DMS 273 (cell line): ENCODE measurements at regions not wholly inside any gene's neighbourhood (a gene's known extent, or its start where the extent isn't known, plus 50 kb on each side); places are given as distances from the start of the nearest gene placed in this dataset.
"Not testable (repeated sequence)": the region's sequence is repeated elsewhere in the genome, so short reads cannot be mapped to it uniquely, and the experiment has no call there.

Experiments used
- DNase-seq: peaks from one replicate; lab custom pipeline; 2025; ENCODE audit not compliant: unreplicated experiment; lab: John Stamatoyannopoulos, UW

GRCh38 chr6:48630511-48630910 is 519.5 kb upstream of the PTCHD4 start:
- no peak for DNase-seq

DNA sequence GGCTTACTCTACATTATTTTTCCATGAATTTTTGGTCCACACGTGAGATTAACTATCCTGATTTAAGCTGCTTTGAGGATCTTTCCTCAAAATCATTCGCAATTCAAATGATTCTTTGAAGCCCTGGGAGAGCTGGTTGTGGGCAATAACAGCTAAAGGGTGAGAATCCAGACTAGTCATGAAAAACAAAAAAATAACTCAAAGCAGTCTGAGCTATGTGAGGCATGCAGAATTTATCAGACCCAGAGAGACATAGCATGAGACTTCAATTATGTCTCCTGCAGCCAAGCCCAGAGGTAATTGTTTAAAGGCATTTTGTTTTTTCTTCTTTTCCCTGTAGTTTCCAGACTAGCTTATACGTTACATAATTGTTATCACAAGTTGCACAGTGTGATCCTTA is 517.3 kb upstream of the PTCHD4 start:
- DNase-seq = no peak

GRCh38 chr6:48626421-48626820 is 515.4 kb upstream of the PTCHD4 start:
- DNase-seq = no peak

- no peak for DNase-seq
These were observed 513.6 kb upstream of the PTCHD4 start for GRCh38 chr6:48624631-48625030.

- DNase-seq = no peak
These were observed 508.8 kb upstream of the PTCHD4 start for GRCh38 chr6:48619771-48620170.

DNA sequence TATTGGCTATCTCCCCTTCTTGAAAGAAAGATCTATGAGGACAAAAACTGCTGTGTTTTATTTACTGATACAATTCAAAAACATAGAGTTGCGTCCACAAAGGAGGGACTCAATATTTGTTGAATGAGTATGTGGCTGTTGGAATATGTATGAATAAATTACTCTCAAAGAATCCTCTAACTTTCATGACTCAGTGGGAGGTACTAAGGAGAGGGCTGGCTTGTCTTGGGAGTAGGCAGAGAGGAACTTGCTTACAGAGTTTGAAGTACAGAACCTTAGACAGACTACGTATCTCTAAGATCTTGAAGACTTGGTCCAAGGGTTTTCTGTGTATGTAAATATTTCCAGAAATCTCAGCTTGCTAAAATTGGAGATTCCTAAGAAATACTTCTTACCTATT is 504.0 kb upstream of the PTCHD4 start:
- no peak for DNase-seq

- DNase-seq = no peak
These were observed 503.3 kb upstream of the PTCHD4 start for GRCh38 chr6:48614326-48614725.

GRCh38 chr6:48613231-48613949 is 502.4 kb upstream of the PTCHD4 start:
- no peak for DNase-seq

- no peak for DNase-seq
These were observed 500.3 kb upstream of the PTCHD4 start for GRCh38 chr6:48611332-48611731.

GRCh38 chr6:48610846-48611245 is 499.8 kb upstream of the PTCHD4 start:
- no peak for DNase-seq

GRCh38 chr6:48606618-48607017 is 495.6 kb upstream of the PTCHD4 start:
- no peak for DNase-seq

- no peak for DNase-seq
These were observed 487.0 kb upstream of the PTCHD4 start for GRCh38 chr6:48597951-48598350.

DNA sequence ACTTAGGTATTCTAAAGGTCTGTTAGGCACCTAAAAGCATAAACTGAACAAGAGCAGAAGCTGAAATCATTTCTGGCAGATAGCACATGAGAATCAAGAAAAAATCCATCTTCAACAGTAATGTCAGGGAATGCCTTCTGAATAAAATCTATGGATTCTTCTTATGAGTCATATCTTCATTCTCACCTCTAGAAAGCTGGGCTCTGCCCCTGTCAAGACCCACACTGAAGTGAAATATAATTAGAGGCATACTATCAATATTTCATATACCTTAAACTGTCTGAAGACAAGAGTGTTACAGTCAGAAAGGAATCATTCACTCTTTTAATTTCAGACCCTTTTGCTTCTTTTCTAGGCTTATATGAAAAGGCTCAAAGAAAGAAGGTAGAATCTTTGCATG is 485.8 kb upstream of the PTCHD4 start:
- DNase-seq = no peak

DNA sequence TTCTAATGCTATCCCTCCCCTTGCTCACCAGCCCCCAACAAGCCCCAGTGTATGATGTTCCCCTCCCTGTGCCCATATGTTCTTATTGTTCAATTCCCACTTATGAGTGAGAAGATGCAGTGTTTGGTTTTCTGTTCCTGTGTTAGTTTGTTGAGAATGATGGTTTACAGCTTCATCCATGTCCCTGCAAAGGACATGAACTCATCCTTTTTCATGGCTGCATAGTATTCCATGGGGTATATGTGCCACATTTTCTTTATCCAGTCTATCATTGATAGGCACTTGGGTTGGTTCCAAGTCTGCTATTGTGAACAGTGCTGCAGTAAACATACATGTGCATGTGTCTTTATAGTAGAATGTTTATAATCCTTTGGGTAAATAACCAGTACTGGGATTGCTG is 480.2 kb upstream of the PTCHD4 start:
- not testable (repeated sequence) for DNase-seq

DNA sequence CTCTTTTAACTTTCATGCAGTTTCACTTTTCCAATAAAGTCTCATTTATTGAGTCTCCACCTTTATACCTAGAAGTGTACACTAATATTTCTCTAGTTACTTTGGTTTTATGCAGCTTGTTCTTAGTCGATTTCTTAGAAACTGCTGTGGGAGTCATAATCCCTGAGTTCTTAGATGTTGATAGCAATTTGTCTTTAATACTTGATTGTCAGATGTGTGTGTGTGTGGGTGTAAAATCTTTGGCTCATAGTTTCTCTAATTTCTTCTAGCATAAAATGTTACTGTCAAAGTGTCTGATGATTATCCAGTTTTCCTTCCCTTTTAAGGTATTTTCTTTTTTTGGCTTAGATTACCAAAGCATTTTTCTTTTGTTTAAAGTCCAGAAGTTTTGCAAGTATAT is 473.8 kb upstream of the PTCHD4 start:
- no peak for DNase-seq

DNA sequence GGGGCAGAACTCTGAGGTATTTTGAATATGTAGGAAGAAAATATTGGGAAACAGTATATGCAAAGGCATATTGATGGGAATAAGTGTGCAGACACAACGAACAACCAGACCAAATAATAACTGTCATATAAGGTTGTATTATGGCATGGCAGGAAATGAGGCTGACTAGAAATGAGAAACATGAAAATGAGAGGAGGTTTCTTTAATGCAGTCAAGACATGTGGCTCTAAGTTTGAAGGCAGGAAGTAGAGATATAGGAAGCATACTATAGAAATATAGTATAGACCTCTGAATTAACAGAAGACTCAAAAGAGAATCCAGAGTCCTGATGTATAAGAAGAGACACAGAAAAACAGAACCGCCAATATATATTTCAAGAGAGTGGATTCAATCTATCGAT is 459.7 kb upstream of the PTCHD4 start:
- DNase-seq = no peak

GRCh38 chr6:48568856-48569255 is 457.9 kb upstream of the PTCHD4 start:
- no peak for DNase-seq

GRCh38 chr6:48567016-48567415 is 456.0 kb upstream of the PTCHD4 start:
- no peak for DNase-seq

DNA sequence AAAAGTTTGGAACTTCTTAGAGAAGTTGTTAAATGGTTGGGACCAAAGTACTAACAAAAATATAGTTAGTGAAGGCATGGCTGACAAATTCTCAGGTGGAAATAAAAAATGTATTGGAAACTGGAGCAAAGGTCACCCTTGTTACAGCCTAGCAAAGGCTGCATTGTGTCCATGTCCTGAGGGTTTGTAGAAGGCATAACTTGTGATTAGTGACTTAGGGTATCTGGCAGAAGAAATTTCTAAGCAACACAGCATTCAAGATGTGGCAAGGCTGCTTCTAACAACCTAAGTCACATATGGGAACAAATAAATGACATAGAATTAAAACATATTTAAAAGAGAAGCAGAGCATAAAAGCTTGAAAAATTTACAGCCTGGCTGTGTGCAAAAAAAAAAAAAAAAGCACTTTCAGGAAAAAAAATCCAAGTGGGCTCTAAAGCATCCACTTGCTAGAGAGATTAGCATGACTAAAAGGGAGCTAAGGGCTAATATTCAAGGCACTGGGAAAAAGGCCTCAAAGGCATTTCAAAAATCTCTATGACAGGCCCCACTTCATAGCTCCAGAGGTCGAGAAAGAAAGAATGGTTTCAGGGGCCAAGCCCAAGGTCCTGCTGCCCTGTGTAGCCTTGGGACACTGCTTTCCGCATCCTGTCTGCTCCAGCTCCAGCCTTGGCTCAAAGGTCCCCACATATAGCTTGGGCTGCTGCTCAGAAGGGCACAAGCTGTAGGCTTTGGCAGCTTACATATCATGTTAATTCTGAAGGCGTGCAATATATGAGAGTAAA is 453.2 kb upstream of the PTCHD4 start:
- no peak for DNase-seq

DNA sequence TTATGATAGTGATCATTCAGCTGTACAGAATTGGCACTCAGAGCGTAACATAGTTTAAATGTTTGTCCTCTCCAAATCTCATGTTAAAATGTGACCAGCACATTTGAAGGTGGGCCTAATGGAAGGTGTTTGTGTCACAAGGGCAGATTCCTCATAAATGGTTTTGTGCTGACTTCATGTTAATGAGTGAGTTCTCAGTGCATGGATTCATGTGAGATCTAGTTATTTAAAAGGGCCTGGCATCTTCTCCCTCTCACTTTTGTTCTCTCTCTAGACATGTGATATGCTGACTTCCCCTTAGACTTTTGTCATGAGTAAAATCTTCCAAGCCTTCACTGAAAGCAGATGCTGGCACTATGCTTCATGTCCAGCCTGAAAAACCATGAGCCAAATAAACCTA is 452.4 kb upstream of the PTCHD4 start:
- DNase-seq = no peak

DNA sequence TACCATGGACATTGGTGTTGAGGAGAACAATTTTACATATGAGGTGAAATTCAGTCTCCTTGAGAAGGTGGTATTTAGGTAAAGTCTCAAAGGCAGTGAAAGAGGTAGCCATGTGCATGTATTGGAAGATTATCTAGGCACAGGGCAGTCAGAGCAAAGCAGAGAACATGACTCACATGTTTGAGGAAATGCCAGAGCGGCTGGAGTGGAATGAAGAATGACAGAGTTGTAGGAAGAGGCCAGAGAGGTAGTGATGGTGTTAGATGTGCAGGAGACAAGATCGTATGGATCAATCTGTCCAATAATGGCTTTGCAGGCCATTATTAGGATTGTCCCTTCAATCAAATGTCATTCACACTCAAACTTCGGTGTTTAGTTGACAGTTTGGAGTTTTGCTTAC is 449.4 kb upstream of the PTCHD4 start:
- no peak for DNase-seq

DNA sequence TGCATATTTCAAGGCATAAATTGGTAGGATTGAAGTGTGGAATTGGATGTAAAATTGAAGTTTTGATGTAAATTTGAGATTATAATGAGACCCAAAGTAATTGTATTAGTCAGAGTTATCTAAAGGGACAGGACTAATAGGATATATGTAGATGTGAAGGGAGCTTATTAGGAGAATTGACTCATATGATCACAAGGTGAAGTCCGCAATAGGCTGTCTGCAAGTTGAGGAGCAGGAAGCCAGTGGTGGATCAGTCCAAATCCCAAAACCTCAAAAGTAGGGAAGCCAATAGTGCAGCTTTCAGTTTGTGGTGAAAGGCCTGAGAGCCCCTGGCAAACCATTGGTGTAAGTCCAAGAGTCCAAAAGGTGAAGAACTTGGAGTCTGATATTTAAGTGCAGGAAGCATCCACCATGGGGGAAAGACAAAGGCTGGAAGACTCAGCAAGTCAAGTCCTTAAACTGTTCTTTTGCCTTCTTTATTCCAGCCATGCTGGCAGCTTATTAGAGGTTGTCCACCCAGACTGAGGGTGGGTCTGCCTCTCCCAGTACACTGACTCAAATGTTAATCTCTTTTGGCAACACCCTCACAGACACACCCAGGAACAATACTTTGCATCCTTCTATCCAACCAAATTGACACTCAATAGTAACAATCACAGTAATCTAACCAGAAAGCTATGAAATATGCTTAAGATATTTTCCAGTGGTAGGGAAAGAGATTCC is 442.6 kb upstream of the PTCHD4 start:
- no peak for DNase-seq
